Neural crest cell (in vitro differentiated cells): ENCODE measurements at regions not wholly inside any gene's neighbourhood (a gene's known extent, or its start where the extent isn't known, plus 50 kb on each side); places are given as distances from the start of the nearest gene placed in this dataset.
"Not testable (repeated sequence)": the region's sequence is repeated elsewhere in the genome, so short reads cannot be mapped to it uniquely, and the experiment has no call there.

Source experiments
- DNase-seq: peaks from one replicate; pipeline ENCODE4 v3.0.0; 2021; ENCODE audit warnings: low read depth, mixed read lengths, low spot score
- H3K27ac Mint-ChIP-seq: one replicate; pipeline ENCODE4 v1.8.0; 2021; ENCODE audit warnings: mild to moderate bottlenecking, mixed read lengths; ENCODE audit not compliant: unreplicated experiment
- H3K27me3 Mint-ChIP-seq: 2 replicates; pipeline ENCODE4 v1.8.0; 2021; ENCODE audit warnings: low read depth, mild to moderate bottlenecking, mixed read lengths
- H3K36me3 Mint-ChIP-seq: 2 replicates; pipeline ENCODE4 v1.8.0; 2021; ENCODE audit warnings: low read depth, mild to moderate bottlenecking, mixed read lengths
- H3K4me1 Mint-ChIP-seq: 2 replicates; pipeline ENCODE4 v1.8.0; 2021; ENCODE audit warnings: mixed read lengths
- H3K4me3 Mint-ChIP-seq: one replicate; pipeline ENCODE4 v1.8.0; 2021; ENCODE audit warnings: mild to moderate bottlenecking, mixed read lengths
- H3K9me3 Mint-ChIP-seq: 2 replicates; pipeline ENCODE4 v1.8.0; 2021; ENCODE audit warnings: mixed read lengths
- CTCF ChIP-seq: fragments of 200-600 bp; sonication (generic); conservative IDR thresholded peaks from 2 replicates; pipeline ENCODE4 v1.5.0; 2021; ENCODE audit warnings: antibody characterized with exemption, mild to moderate bottlenecking

DNA sequence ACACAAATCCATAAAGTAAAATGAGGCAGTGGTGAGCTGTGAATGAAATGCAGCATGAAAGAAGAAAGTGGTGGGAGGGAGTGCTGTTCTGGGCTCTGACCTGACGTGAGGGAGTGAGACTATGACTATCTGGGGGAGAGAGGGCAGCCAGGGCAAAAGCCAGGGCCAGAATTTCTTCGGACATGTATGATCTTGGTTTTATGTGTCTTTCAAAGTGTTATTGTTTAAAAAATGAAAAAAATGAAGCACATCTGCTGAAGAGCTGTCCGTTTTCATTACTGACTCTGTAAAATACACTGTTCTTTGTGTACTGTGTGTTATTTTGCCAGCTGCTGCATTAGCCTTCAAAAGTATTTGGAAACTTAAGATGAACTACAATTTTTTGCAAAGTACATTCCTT is 70.2 kb upstream of the KLF14 start:
- Mint-ChIP-seq H3K27me3 (no peaks in the 10 kb centered on the region), H3K4me3 (no peak overlapping the region), H3K36me3 (no peaks in the 10 kb centered on the region), H3K27ac (no peak overlapping the region), H3K9me3 (no peaks in the 10 kb centered on the region), H3K4me1 (peaks cover 8% of the 10 kb centered on the region)
- no peak for TF ChIP-seq CTCF
- DNase-seq: no peak

GRCh38 chr7:130812819-130813218 is 78.8 kb upstream of the KLF14 start:
- DNase-seq, H3K27me3 Mint-ChIP-seq, H3K4me3 Mint-ChIP-seq, H3K4me1 Mint-ChIP-seq, H3K9me3 Mint-ChIP-seq, H3K36me3 Mint-ChIP-seq: not testable (repeated sequence)
- H3K27ac Mint-ChIP-seq: peak overlapping the region; percentile 93

DNA sequence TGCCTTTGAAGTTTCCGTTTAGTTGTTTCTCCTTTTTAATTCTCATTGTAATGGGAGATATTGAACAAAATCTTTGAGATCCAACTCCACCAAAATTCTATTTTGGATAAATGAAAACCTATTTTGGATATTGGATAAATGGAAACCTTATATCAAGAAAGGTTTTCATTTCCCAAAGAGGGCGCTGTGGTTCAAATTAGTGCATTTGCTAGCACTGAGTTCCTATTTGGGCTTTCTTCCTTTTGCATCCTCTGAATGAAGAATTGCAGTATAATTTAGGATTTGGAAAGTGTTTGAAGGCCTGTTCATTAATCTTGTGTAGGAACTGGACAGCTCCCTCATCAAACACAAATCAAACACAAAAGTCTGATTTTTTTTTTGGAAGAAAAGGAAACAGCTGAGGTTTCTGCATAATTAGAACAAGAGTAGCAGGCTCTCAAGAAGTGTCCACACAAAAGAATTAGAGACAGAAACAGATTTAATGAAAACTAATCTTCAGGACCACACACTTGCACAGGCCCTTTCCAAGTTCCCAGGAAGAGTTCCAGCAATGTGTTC is 80.8 kb upstream of the KLF14 start:
- Mint-ChIP-seq H3K4me3 (no peak overlapping the region), H3K27me3 (peaks cover 10% of the 10 kb centered on the region), H3K36me3 (no peaks in the 10 kb centered on the region), H3K27ac (no peak overlapping the region), H3K4me1 (no peaks in the 10 kb centered on the region), H3K9me3 (peaks cover 2% of the 10 kb centered on the region)
- peak; percentile 48 for TF ChIP-seq CTCF
- DNase-seq: no peak

DNA sequence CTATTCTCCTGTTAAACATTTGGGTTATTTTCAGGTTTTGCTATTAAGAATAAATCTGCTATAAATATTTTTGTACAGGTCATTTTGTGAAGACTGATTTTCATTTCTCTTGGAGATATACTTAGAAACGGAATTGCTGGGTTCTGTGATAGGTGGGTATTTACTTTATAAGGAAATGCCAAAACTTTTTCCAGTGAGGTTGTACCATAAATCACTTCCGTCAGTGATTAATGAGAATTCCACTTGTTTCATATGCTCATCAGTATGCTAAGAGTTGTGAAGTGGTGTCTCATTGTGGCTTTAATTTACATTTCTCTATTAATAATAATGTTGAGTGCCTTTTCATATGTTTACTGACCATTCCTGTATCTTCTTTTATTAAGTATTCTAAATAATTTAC is 84.0 kb upstream of the KLF14 start:
- no peak for DNase-seq
- H3K4me1 Mint-ChIP-seq: no peaks in the 10 kb centered on the region
- H3K9me3 Mint-ChIP-seq: no peaks in the 10 kb centered on the region
- H3K27me3 Mint-ChIP-seq: peaks cover 10% of the 10 kb centered on the region
- TF ChIP-seq CTCF: no peak
- no peaks in the 10 kb centered on the region for H3K36me3 Mint-ChIP-seq
- H3K4me3 Mint-ChIP-seq: no peak overlapping the region
- H3K27ac Mint-ChIP-seq: no peak overlapping the region

DNA sequence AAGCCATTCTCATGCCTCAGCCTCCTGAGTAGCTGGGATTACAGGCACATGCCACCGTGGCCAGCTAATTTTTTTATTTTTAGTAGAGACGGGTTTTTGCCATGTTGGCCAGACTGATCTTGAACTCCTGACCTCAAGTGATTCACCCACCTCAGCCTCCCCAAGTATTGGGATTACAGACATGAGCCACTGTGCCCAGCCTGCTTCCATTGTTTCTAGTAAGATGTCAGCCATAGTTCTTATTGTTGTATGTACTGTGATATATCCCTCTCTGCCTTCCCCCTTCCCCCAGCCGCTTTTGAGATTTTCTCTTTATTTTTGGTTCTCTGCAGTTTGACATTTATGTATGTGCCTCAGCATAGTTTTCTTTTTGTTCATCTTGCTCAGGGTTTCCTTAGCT is 87.9 kb upstream of the KLF14 start:
- TF ChIP-seq CTCF: no peak
- H3K27me3 Mint-ChIP-seq: peaks cover 10% of the 10 kb centered on the region
- no peak for DNase-seq
- H3K36me3 Mint-ChIP-seq: peaks cover 6% of the 10 kb centered on the region
- no peak overlapping the region for H3K4me3 Mint-ChIP-seq
- peaks cover 6% of the 10 kb centered on the region for H3K9me3 Mint-ChIP-seq
- H3K27ac Mint-ChIP-seq: no peak overlapping the region
- no peaks in the 10 kb centered on the region for H3K4me1 Mint-ChIP-seq

DNA sequence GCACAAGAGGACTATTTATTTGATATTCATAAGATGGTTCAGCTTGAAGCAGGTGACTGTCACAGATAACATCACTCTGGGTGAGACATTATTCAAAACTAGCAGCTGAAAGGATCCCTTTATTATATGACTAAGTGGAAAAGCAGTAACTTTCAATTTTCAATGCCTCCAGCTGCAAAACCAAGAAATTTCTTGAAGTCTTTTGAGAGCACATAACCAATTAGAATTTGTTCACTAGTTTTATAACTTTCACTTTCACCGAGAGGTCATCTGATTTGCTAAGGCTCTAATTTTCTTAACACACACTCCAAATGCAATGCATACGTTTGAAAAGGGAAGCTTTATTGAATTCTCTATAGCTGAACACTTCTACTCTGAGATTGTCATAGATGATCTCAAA is 88.6 kb upstream of the KLF14 start:
- Mint-ChIP-seq H3K27me3 (peaks cover 7% of the 10 kb centered on the region), H3K9me3 (peaks cover 8% of the 10 kb centered on the region), H3K36me3 (peaks cover 6% of the 10 kb centered on the region), H3K4me3 (no peak overlapping the region), H3K27ac (no peak overlapping the region), H3K4me1 (no peaks in the 10 kb centered on the region)
- TF ChIP-seq CTCF: no peak
- no peak for DNase-seq
